ENCODE measurements at regions not wholly inside any gene's neighbourhood (a gene's known extent, or its start where the extent isn't known, plus 50 kb on each side); places are given as distances from the start of the nearest gene placed in this dataset.

- TF ChIP-seq GATA2 (IDR thresholded peaks at IDR 0.05; ENCODE audit: low read depth, low read length), result no peak
- TF ChIP-seq GATA3 (IDR thresholded peaks at IDR 0.05; ENCODE audit: low read depth, low read length), result no peak
Measured at GRCh38 chr4:84441758-84442377, 57.2 kb downstream of the NKX6-1 start.

- no peak for TF ChIP-seq GATA2 (IDR thresholded peaks at IDR 0.05; ENCODE audit: low read depth, low read length)
- no peak for TF ChIP-seq GATA3 (IDR thresholded peaks at IDR 0.05; ENCODE audit: low read depth, low read length)
Measured at GRCh38 chr4:84439996-84440395, 59.1 kb downstream of the NKX6-1 start.

GRCh38 chr4:84436812-84437211, 62.3 kb downstream of the NKX6-1 start:
- TF ChIP-seq GATA2 (IDR thresholded peaks at IDR 0.05; ENCODE audit: low read depth, low read length) (no peak), GATA3 (IDR thresholded peaks at IDR 0.05; ENCODE audit: low read depth, low read length) (no peak)

GRCh38 chr4:84434344-84434743, 64.7 kb downstream of the NKX6-1 start:
- no peak for TF ChIP-seq GATA3 (IDR thresholded peaks at IDR 0.05; ENCODE audit: low read depth, low read length)
- no peak for TF ChIP-seq GATA2 (IDR thresholded peaks at IDR 0.05; ENCODE audit: low read depth, low read length)

GRCh38 chr4:84433633-84434222, 65.4 kb downstream of the NKX6-1 start:
- TF ChIP-seq GATA2 (IDR thresholded peaks at IDR 0.05; ENCODE audit: low read depth, low read length), result no peak
- no peak for TF ChIP-seq GATA3 (IDR thresholded peaks at IDR 0.05; ENCODE audit: low read depth, low read length)

GRCh38 chr4:84432713-84433112, 66.4 kb downstream of the NKX6-1 start:
- TF ChIP-seq GATA3 (IDR thresholded peaks at IDR 0.05; ENCODE audit: low read depth, low read length) (no peak), GATA2 (IDR thresholded peaks at IDR 0.05; ENCODE audit: low read depth, low read length) (no peak)

- no peak for TF ChIP-seq GATA2 (IDR thresholded peaks at IDR 0.05; ENCODE audit: low read depth, low read length)
- TF ChIP-seq GATA3 (IDR thresholded peaks at IDR 0.05; ENCODE audit: low read depth, low read length), result no peak
Measured at GRCh38 chr4:84420608-84421007, 78.5 kb downstream of the NKX6-1 start.

GRCh38 chr4:84419201-84419600, 79.9 kb downstream of the NKX6-1 start:
- TF ChIP-seq GATA2 (IDR thresholded peaks at IDR 0.05; ENCODE audit: low read depth, low read length) (no peak), GATA3 (IDR thresholded peaks at IDR 0.05; ENCODE audit: low read depth, low read length) (no peak)

- no peak for TF ChIP-seq GATA2 (IDR thresholded peaks at IDR 0.05; ENCODE audit: low read depth, low read length)
- no peak for TF ChIP-seq GATA3 (IDR thresholded peaks at IDR 0.05; ENCODE audit: low read depth, low read length)
Measured at GRCh38 chr4:84417997-84418709, 80.9 kb downstream of the NKX6-1 start.

GRCh38 chr4:84413976-84414375, 85.1 kb downstream of the NKX6-1 start:
- no peak for TF ChIP-seq GATA2 (IDR thresholded peaks at IDR 0.05; ENCODE audit: low read depth, low read length)
- TF ChIP-seq GATA3 (IDR thresholded peaks at IDR 0.05; ENCODE audit: low read depth, low read length), result no peak

GRCh38 chr4:84413480-84413879, 85.6 kb downstream of the NKX6-1 start:
- TF ChIP-seq GATA2 (IDR thresholded peaks at IDR 0.05; ENCODE audit: low read depth, low read length), result no peak
- TF ChIP-seq GATA3 (IDR thresholded peaks at IDR 0.05; ENCODE audit: low read depth, low read length), result no peak

GRCh38 chr4:84412062-84412461, 87.0 kb downstream of the NKX6-1 start:
- no peak for TF ChIP-seq GATA2 (IDR thresholded peaks at IDR 0.05; ENCODE audit: low read depth, low read length)
- no peak for TF ChIP-seq GATA3 (IDR thresholded peaks at IDR 0.05; ENCODE audit: low read depth, low read length)

- TF ChIP-seq GATA2 (IDR thresholded peaks at IDR 0.05; ENCODE audit: low read depth, low read length), result no peak
- TF ChIP-seq GATA3 (IDR thresholded peaks at IDR 0.05; ENCODE audit: low read depth, low read length), result no peak
Measured at GRCh38 chr4:84407554-84408407, 91.3 kb downstream of the NKX6-1 start.

- TF ChIP-seq GATA2 (IDR thresholded peaks at IDR 0.05; ENCODE audit: low read depth, low read length), result no peak
- TF ChIP-seq GATA3 (IDR thresholded peaks at IDR 0.05; ENCODE audit: low read depth, low read length), result no peak
Measured at GRCh38 chr4:84403656-84404055, 95.4 kb downstream of the NKX6-1 start.

Data from SH-SY5Y (cell line).